Erythroblast (primary cell): ENCODE measurements at regions not wholly inside any gene's neighbourhood (a gene's known extent, or its start where the extent isn't known, plus 50 kb on each side); places are given as distances from the start of the nearest gene placed in this dataset.

ENCODE experiments used
- GATA1 ChIP-seq: IDR thresholded peaks from 2 replicates; pipeline ENCODE4 v1.6.1; 2011; ENCODE audit warnings: low read depth, mild to moderate bottlenecking, control low read depth, low read length, moderate library complexity
- POLR2A ChIP-seq: IDR thresholded peaks from 2 replicates; pipeline ENCODE4 v1.6.1; 2011; ENCODE audit warnings: mild to moderate bottlenecking, low read length

DNA sequence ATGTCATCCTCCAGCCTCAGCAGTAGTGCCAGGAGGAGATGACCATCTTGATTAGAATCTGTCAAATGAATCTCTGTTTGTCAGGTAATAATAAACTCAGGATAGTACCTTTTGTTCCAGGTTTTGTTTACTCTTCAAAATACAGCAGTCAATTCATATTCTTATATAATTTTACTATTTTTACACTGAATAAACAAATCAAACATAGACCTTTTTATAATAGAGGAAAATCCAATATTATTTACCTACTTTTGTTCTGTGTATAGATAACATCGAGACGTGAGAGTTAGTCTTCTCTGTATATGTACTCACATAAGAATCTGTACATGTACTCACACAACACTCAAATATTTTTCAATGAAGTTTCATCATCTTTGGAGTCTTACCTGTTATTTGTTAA, 365.4 kb upstream of the EPHA5 start:
- TF ChIP-seq POLR2A (no peak), GATA1 (no peak)
